ENCODE measurements at regions not wholly inside any gene's neighbourhood (a gene's known extent, or its start where the extent isn't known, plus 50 kb on each side); places are given as distances from the start of the nearest gene placed in this dataset.

GRCh38 chr2:41949091-41949882 is 98.5 kb upstream of the PKDCC start:
- WGBS (ENCODE audit: insufficient coverage, insufficient replicate concordance, low lambda C conversion rate, missing lambda C conversion rate): 11% methylated on average over 7 of the region's 7 CpGs
- H3K4me2 ChIP-seq (ENCODE audit: control insufficient read depth, insufficient read depth): no peak overlapping the region
- no TSS peak for BruUV-seq (replicated peaks)
- H2AFZ ChIP-seq (ENCODE audit: control insufficient read depth, low read depth, low read length): no peak overlapping the region
- ChIA-PET POLR2A (no interaction called here), RAD21 (ENCODE audit: unreplicated experiment) (no interaction called here), SMC1A (ENCODE audit: uncharacterized antibody, unreplicated experiment) (no interaction called here), CTCF (no interaction called here)
- DNase-seq (ENCODE audit: low read depth, low spot score): no peak
- intact Hi-C loops (cut with micrococcal nuclease; ENCODE audit: unreplicated experiment): no loop called here
- no peak overlapping the region for H3K9ac ChIP-seq (ENCODE audit: control insufficient read depth, insufficient read depth, low read length)
- no peak for TF ChIP-seq HDGF (IDR thresholded peaks at IDR 0.05)
- no peak for TF ChIP-seq CREM (IDR thresholded peaks at IDR 0.05; ENCODE audit: low read depth)
- TF ChIP-seq IRF4 (IDR thresholded peaks at IDR 0.05; ENCODE audit: low read depth, low read length): no peak
- in situ Hi-C loops (cut with MboI): no loop called here
- H3K9me3 ChIP-seq (replicated peaks; ENCODE audit: control insufficient read depth, insufficient read depth, low read length): no peaks in the 10 kb centered on the region; the same call in 2 of the 3 replicates
- no peaks in the 10 kb centered on the region for H3K27me3 ChIP-seq (replicated peaks in 1 of 2; ENCODE audit: control insufficient read depth in 2 of 2, insufficient read depth in 2 of 2, low read length in 1 of 2)
- H3K27ac ChIP-seq (ENCODE audit: control insufficient read depth, insufficient read depth): no peak overlapping the region
- no peaks in the 10 kb centered on the region for H3K36me3 ChIP-seq (ENCODE audit: control insufficient read depth in 2 of 2, insufficient read depth in 2 of 2, low read length in 1 of 2)
- no peaks in the 10 kb centered on the region for H3K79me2 ChIP-seq (ENCODE audit: control insufficient read depth, insufficient read depth, low read length)
- no peak overlapping the region for H3K4me3 ChIP-seq
- H3K4me1 ChIP-seq (ENCODE audit: control insufficient read depth, insufficient read depth, low read length): peaks cover 15% of the 10 kb centered on the region
- no peak for ATAC-seq
- no peaks in the 10 kb centered on the region for H4K20me1 ChIP-seq (ENCODE audit: control insufficient read depth, insufficient read depth)
- no peak for FAIRE-seq

GRCh38 chr2:41949883-41950665 is 97.7 kb upstream of the PKDCC start:
- TF ChIP-seq E2F8 (IDR thresholded peaks at IDR 0.05; ENCODE audit: low read depth, partially characterized antibody) (no peak), IKZF1 (conservative IDR thresholded peaks at IDR 0.05) (no peak), EZH2 (IDR thresholded peaks at IDR 0.05; ENCODE audit: borderline replicate concordance, control insufficient read depth, low read depth, low read length) (no peak), SRF (IDR thresholded peaks at IDR 0.05; ENCODE audit: low read depth in 2 of 2, low read length in 2 of 2) (no peak), ATF2 (IDR thresholded peaks at IDR 0.05; ENCODE audit: low read length) (no peak), ATF3 (IDR thresholded peaks at IDR 0.05; ENCODE audit: borderline replicate concordance, extremely low read depth, low read depth, low read length) (no peak), BMI1 (IDR thresholded peaks at IDR 0.05; ENCODE audit: borderline replicate concordance) (no peak), ZZZ3 (IDR thresholded peaks at IDR 0.05; ENCODE audit: control insufficient read depth, insufficient read length, low read depth) (no peak)
- 38% methylated on average over 4 of the region's 4 CpGs for WGBS (ENCODE audit: insufficient coverage, insufficient replicate concordance, low lambda C conversion rate, missing lambda C conversion rate)
- ChIA-PET SMC1A (ENCODE audit: uncharacterized antibody, unreplicated experiment) (no interaction called here), CTCF (no interaction called here), POLR2A (no interaction called here), RAD21 (ENCODE audit: unreplicated experiment) (no interaction called here)
- H3K79me2 ChIP-seq (ENCODE audit: control insufficient read depth, insufficient read depth, low read length): no peaks in the 10 kb centered on the region
- H3K4me2 ChIP-seq (ENCODE audit: control insufficient read depth, insufficient read depth): no peak overlapping the region
- intact Hi-C loops (cut with micrococcal nuclease; ENCODE audit: unreplicated experiment): no loop called here
- peaks cover 23% of the 10 kb centered on the region for H3K4me1 ChIP-seq (ENCODE audit: control insufficient read depth, insufficient read depth, low read length)
- ATAC-seq (no peak), DNase-seq (ENCODE audit: low read depth, low spot score) (no peak), FAIRE-seq (no peak)
- no peaks in the 10 kb centered on the region for H4K20me1 ChIP-seq (ENCODE audit: control insufficient read depth, insufficient read depth)
- no peak overlapping the region for H3K4me3 ChIP-seq
- H3K27me3 ChIP-seq (replicated peaks in 1 of 2; ENCODE audit: control insufficient read depth in 2 of 2, insufficient read depth in 2 of 2, low read length in 1 of 2): no peaks in the 10 kb centered on the region
- H3K36me3 ChIP-seq (ENCODE audit: control insufficient read depth in 2 of 2, insufficient read depth in 2 of 2, low read length in 1 of 2): no peaks in the 10 kb centered on the region
- no peak overlapping the region for H3K9ac ChIP-seq (ENCODE audit: control insufficient read depth, insufficient read depth, low read length)
- H3K9me3 ChIP-seq (replicated peaks; ENCODE audit: control insufficient read depth, insufficient read depth, low read length): no peaks in the 10 kb centered on the region; the same call in 2 of the 3 replicates
- in situ Hi-C loops (cut with MboI): no loop called here
- H2AFZ ChIP-seq (ENCODE audit: control insufficient read depth, low read depth, low read length): no peak overlapping the region
- BruUV-seq (replicated peaks): no TSS peak
- H3K27ac ChIP-seq (ENCODE audit: control insufficient read depth, insufficient read depth): no peak overlapping the region

Measured in GM12878 (cell line).